ENCODE measurements at regions not wholly inside any gene's neighbourhood (a gene's known extent, or its start where the extent isn't known, plus 50 kb on each side); places are given as distances from the start of the nearest gene placed in this dataset.

GRCh38 chr10:111432588-111432987 is 355.8 kb downstream of the ADRA2A start:
- DNase-seq (ENCODE audit: low read depth in 1 of 2, low spot score in 1 of 2), result no peak
- Histone ChIP-seq H3K27me3 (no peaks in the 10 kb centered on the region), H3K27ac (no peak overlapping the region), H3K36me3 (no peaks in the 10 kb centered on the region), H3K4me1 (ENCODE audit: low read depth) (no peaks in the 10 kb centered on the region), H3K4me3 (no peak overlapping the region), H3K9me3 (ENCODE audit: low read depth) (no peaks in the 10 kb centered on the region)
- no peak for TF ChIP-seq CTCF (IDR thresholded peaks at IDR 0.05; ENCODE audit: low read depth, low read length)

- no peak for TF ChIP-seq CTCF (IDR thresholded peaks at IDR 0.05; ENCODE audit: low read depth, low read length)
- no peaks in the 10 kb centered on the region for H3K36me3 ChIP-seq
- no peak overlapping the region for H3K4me3 ChIP-seq
- no peaks in the 10 kb centered on the region for H3K4me1 ChIP-seq (ENCODE audit: low read depth)
- no peak overlapping the region for H3K27ac ChIP-seq
- no peak for DNase-seq (ENCODE audit: low read depth in 1 of 2, low spot score in 1 of 2)
- H3K27me3 ChIP-seq, result no peaks in the 10 kb centered on the region
- no peaks in the 10 kb centered on the region for H3K9me3 ChIP-seq (ENCODE audit: low read depth)
Observed at GRCh38 chr10:111435871-111436270, 359.0 kb downstream of the ADRA2A start.

- no peak for TF ChIP-seq CTCF (IDR thresholded peaks at IDR 0.05; ENCODE audit: low read depth, low read length)
- H3K27ac ChIP-seq, result no peak overlapping the region
- no peaks in the 10 kb centered on the region for H3K9me3 ChIP-seq (ENCODE audit: low read depth)
- no peak for DNase-seq (ENCODE audit: low read depth in 1 of 2, low spot score in 1 of 2)
- no peaks in the 10 kb centered on the region for H3K4me1 ChIP-seq (ENCODE audit: low read depth)
- H3K4me3 ChIP-seq, result no peak overlapping the region
- no peaks in the 10 kb centered on the region for H3K36me3 ChIP-seq
- H3K27me3 ChIP-seq, result no peaks in the 10 kb centered on the region
Observed at GRCh38 chr10:111439034-111439842, 362.4 kb downstream of the ADRA2A start.

- H3K36me3 ChIP-seq, result no peaks in the 10 kb centered on the region
- no peak overlapping the region for H3K4me3 ChIP-seq
- no peaks in the 10 kb centered on the region for H3K9me3 ChIP-seq (ENCODE audit: low read depth)
- DNase-seq (ENCODE audit: low read depth in 1 of 2, low spot score in 1 of 2), result no peak
- no peak overlapping the region for H3K27ac ChIP-seq
- H3K27me3 ChIP-seq, result no peaks in the 10 kb centered on the region
- H3K4me1 ChIP-seq (ENCODE audit: low read depth), result no peaks in the 10 kb centered on the region
- no peak for TF ChIP-seq CTCF (IDR thresholded peaks at IDR 0.05; ENCODE audit: low read depth, low read length)
Observed at GRCh38 chr10:111440501-111440900, 363.7 kb downstream of the ADRA2A start.

GRCh38 chr10:111445667-111446066 is 368.8 kb downstream of the ADRA2A start:
- DNase-seq (ENCODE audit: low read depth in 1 of 2, low spot score in 1 of 2), result no peak
- H3K27ac ChIP-seq, result no peak overlapping the region
- no peaks in the 10 kb centered on the region for H3K9me3 ChIP-seq (ENCODE audit: low read depth)
- no peak for TF ChIP-seq CTCF (IDR thresholded peaks at IDR 0.05; ENCODE audit: low read depth, low read length)
- H3K27me3 ChIP-seq, result no peaks in the 10 kb centered on the region
- no peaks in the 10 kb centered on the region for H3K4me1 ChIP-seq (ENCODE audit: low read depth)
- no peak overlapping the region for H3K4me3 ChIP-seq
- no peaks in the 10 kb centered on the region for H3K36me3 ChIP-seq

Data from cardiac muscle cell (in vitro differentiated cells and primary cell).